RCC 7860 (cell line): ENCODE measurements at regions not wholly inside any gene's neighbourhood (a gene's known extent, or its start where the extent isn't known, plus 50 kb on each side); places are given as distances from the start of the nearest gene placed in this dataset.

ENCODE experiments used
- DNase-seq: peaks from one replicate; pipeline ENCODE4 v3.0.0-alpha.2; 2015; ENCODE audit warnings: low spot score
- FAIRE-seq: peaks from 2 replicates; lab custom pipeline; 2012; peaks lifted over from hg19 to GRCh38; lab: Jason Lieb, UNC

- FAIRE-seq (no peak), DNase-seq (no peak)
Observed at GRCh38 chr10:59125666-59126065, 50.8 kb upstream of the PHYHIPL start.

GRCh38 chr10:59126261-59126660 lies 50.2 kb upstream of the PHYHIPL start:
- DNase-seq, result no peak
- no peak for FAIRE-seq
